GM23248 (cell line): ENCODE measurements at regions not wholly inside any gene's neighbourhood (a gene's known extent, or its start where the extent isn't known, plus 50 kb on each side); places are given as distances from the start of the nearest gene placed in this dataset.

Experiments used
- DNase-seq: peaks from one replicate; pipeline ENCODE4 v3.0.0-alpha.2; 2015
- H2AFZ ChIP-seq: fragments of 200-600 bp; sonication (generic); 2 replicates; pipeline ENCODE4 v1.6.1; 2016; ENCODE audit warnings: antibody characterized with exemption
- H3F3A ChIP-seq: fragments of 200-600 bp; sonication (generic); 2 replicates; pipeline ENCODE4 v1.6.1; 2016; ENCODE audit warnings: mild to moderate bottlenecking, antibody characterized with exemption, mixed run types; ENCODE audit not compliant: insufficient read depth
- H3K27ac ChIP-seq: fragments of 200-600 bp; sonication (generic); 2 replicates; pipeline ENCODE4 v1.5.1; 2016; ENCODE audit warnings: mild to moderate bottlenecking
- H3K27me3 ChIP-seq: fragments of 200-600 bp; sonication (generic); replicated peaks from 2 replicates; pipeline ENCODE4 v1.6.1; 2016; ENCODE audit warnings: mild to moderate bottlenecking; ENCODE audit not compliant: insufficient read depth
- H3K36me3 ChIP-seq: fragments of 200-600 bp; sonication (generic); 2 replicates; pipeline ENCODE4 v1.6.1; 2016; ENCODE audit warnings: low read depth, mild to moderate bottlenecking
- H3K4me1 ChIP-seq: fragments of 200-600 bp; sonication (generic); 2 replicates; pipeline ENCODE4 v1.6.1; 2016; ENCODE audit warnings: mild to moderate bottlenecking; ENCODE audit not compliant: insufficient read depth
- H3K4me2 ChIP-seq: fragments of 200-600 bp; sonication (generic); one replicate; pipeline ENCODE4 v1.6.1; 2016; ENCODE audit warnings: mild to moderate bottlenecking; ENCODE audit not compliant: unreplicated experiment
- H3K4me3 ChIP-seq: fragments of 200-600 bp; sonication (generic); 2 replicates; pipeline ENCODE4 v1.5.1; 2016; ENCODE audit warnings: mild to moderate bottlenecking
- H3K79me2 ChIP-seq: fragments of 200-600 bp; sonication (generic); 2 replicates; pipeline ENCODE4 v1.6.1; 2016; ENCODE audit warnings: mild to moderate bottlenecking; ENCODE audit not compliant: insufficient read depth
- H3K9ac ChIP-seq: fragments of 200-600 bp; sonication (generic); 2 replicates; pipeline ENCODE4 v1.6.1; 2016; ENCODE audit warnings: mild to moderate bottlenecking
- H3K9me2 ChIP-seq: fragments of 200-600 bp; sonication (generic); 2 replicates; pipeline ENCODE4 v1.6.1; 2016; ENCODE audit warnings: mixed run types, mild to moderate bottlenecking, moderate library complexity; ENCODE audit not compliant: insufficient read depth
- H3K9me3 ChIP-seq: fragments of 200-600 bp; sonication (generic); one replicate; pipeline ENCODE4 v1.6.1; 2017; ENCODE audit warnings: low read depth
- H4K20me1 ChIP-seq: fragments of 200-600 bp; sonication (generic); 2 replicates; pipeline ENCODE4 v1.6.0; 2016; ENCODE audit not compliant: insufficient read depth
- EZH2 ChIP-seq: fragments of 200-600 bp; sonication (generic); IDR thresholded peaks from 2 replicates; pipeline ENCODE4 v1.6.1; 2018; ENCODE audit warnings: antibody characterized with exemption, mild to moderate bottlenecking; ENCODE audit not compliant: insufficient read depth, poor library complexity, severe bottlenecking
- EZH2phosphoT487 ChIP-seq: fragments of 200-600 bp; sonication (generic); IDR thresholded peaks from 2 replicates; pipeline ENCODE4 v1.6.1; 2018; ENCODE audit warnings: antibody characterized with exemption, moderate library complexity, mild to moderate bottlenecking, low read depth; ENCODE audit not compliant: insufficient read depth
- WGBS, 2 experiments: methylation state at CpG; one replicate each; pipeline ENCODE4 v1.1.6; 2015 to 2017; ENCODE audit warnings: low lambda C conversion rate in 2 of 2, low coverage in 1 of 2; ENCODE audit errors: missing lambda C conversion rate in 2 of 2; 5-methylcytosine and 5-hydroxymethylcytosine counted together
- in situ Hi-C: fragments of 300-500 bp; cut with MboI; formaldehyde crosslinking; loops from 2 replicates; pipeline ENCODE4 v1.15.0; 2020

GRCh38 chr14:87630846-87631245 is 362.1 kb downstream of the GALC start:
- H3K27me3 ChIP-seq = no peaks in the 10 kb centered on the region
- no peak overlapping the region for H3K4me2 ChIP-seq
- WGBS, 2 experiments = 4% methylated on average over 4 of the region's 4 CpGs

DNA sequence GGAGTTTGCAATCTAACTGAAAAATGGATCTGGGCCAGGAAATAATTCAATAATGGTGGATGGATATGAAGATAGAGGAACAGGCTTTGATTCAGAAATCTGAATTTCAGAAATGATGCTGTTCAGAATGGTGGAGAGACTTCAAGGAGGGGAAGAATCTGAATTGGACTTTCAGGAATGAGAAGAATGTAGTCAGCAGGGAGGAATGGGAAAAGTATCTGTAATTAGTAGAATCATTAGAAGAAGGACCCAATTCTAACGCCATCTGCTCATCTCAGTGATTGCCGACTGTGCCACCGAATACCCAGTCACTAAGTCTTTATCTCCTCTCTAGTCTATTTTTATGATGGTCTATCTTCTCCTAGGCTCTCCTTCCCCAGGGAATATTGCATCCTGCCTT is 363.2 kb downstream of the GALC start:
- DNase-seq = peak; percentile 6
- no peaks in the 10 kb centered on the region for H3K9me2 ChIP-seq
- no peak overlapping the region for H3K9ac ChIP-seq
- TF ChIP-seq EZH2 = no peak
- no peak for TF ChIP-seq EZH2phosphoT487
- H3K4me3 ChIP-seq = no peak overlapping the region
- peaks cover 3% of the 10 kb centered on the region for H3K9me3 ChIP-seq
- H4K20me1 ChIP-seq = no peaks in the 10 kb centered on the region
- no peaks in the 10 kb centered on the region for H3K79me2 ChIP-seq
- H2AFZ ChIP-seq = no peak overlapping the region
- H3K4me1 ChIP-seq = no peaks in the 10 kb centered on the region
- no peaks in the 10 kb centered on the region for H3F3A ChIP-seq
- WGBS, 2 experiments = 66 to 75% methylated on average over 3 of the region's 3 CpGs
- no peaks in the 10 kb centered on the region for H3K36me3 ChIP-seq
- no peak overlapping the region for H3K4me2 ChIP-seq
- H3K27me3 ChIP-seq = no peaks in the 10 kb centered on the region
- in situ Hi-C loops = no loop called here
- H3K27ac ChIP-seq = no peak overlapping the region

More at GRCh38 chr14:87630846-87631245, 362.1 kb downstream of the GALC start:
- DNase-seq = no peak
- Histone ChIP-seq H3K9me3 (peaks cover 3% of the 10 kb centered on the region), H3K36me3 (no peaks in the 10 kb centered on the region), H3K9me2 (no peaks in the 10 kb centered on the region), H3K4me1 (no peaks in the 10 kb centered on the region), H3K79me2 (no peaks in the 10 kb centered on the region), H2AFZ (no peak overlapping the region), H3K4me3 (no peak overlapping the region), H3F3A (no peaks in the 10 kb centered on the region), H4K20me1 (no peaks in the 10 kb centered on the region), H3K9ac (no peak overlapping the region), H3K27ac (no peak overlapping the region)
- in situ Hi-C loops = no loop called here
- TF ChIP-seq EZH2 (no peak), EZH2phosphoT487 (no peak)

DNA sequence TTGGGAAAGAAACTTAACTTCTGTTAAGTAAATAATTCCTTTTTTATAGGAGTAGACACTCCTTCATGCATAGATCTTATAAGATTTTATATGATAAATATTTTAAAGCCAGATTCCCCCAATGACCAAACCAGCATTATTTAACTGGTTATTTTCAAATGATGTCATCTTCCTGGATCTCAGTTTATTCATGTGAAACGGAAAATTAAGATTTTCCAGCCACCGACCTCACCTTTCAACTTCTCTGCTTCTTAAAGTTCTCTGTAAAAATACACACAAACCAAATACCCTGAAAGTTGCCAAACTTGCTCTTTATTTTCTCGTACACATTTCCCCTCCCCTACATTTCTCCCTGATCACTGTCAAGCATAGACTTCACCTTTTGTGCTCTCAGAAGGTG is 364.2 kb downstream of the GALC start:
- Histone ChIP-seq H3K9ac (no peak overlapping the region), H3K79me2 (no peaks in the 10 kb centered on the region), H2AFZ (no peak overlapping the region), H3K4me2 (no peak overlapping the region), H3K9me3 (peaks cover 3% of the 10 kb centered on the region), H3K27ac (no peak overlapping the region), H3K27me3 (no peaks in the 10 kb centered on the region), H3F3A (no peaks in the 10 kb centered on the region), H3K9me2 (no peaks in the 10 kb centered on the region), H3K4me1 (no peaks in the 10 kb centered on the region), H3K4me3 (no peak overlapping the region), H4K20me1 (no peaks in the 10 kb centered on the region), H3K36me3 (no peaks in the 10 kb centered on the region)
- in situ Hi-C loops = no loop called here
- DNase-seq = no peak
- TF ChIP-seq EZH2 = no peak
- no peak for TF ChIP-seq EZH2phosphoT487
- 35 to 36% methylated on average over 3 of the region's 3 CpGs for WGBS, 2 experiments

DNA sequence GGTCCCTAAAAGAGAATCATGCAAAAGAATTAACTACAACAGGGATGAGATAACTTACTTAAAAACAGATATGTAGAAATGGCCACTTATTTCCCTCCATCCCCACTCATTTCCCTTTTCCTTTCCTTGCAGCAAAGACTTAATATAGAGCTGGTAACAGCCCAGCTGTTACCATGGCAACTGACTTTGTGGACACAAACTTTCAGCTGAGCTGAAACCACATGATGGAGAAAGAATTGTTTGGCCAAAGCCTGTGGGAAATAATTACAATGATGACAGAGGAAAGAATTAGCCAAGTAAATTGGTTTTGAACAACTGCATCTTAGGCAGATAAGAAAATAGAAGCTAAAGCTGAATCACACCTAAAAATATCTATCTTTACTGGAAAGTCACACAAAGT is 364.9 kb downstream of the GALC start:
- Histone ChIP-seq H3K4me2 (no peak overlapping the region), H3K27me3 (no peaks in the 10 kb centered on the region), H3K4me3 (no peak overlapping the region), H3K4me1 (no peaks in the 10 kb centered on the region), H3K79me2 (no peaks in the 10 kb centered on the region), H3K27ac (no peak overlapping the region), H3K9me2 (no peaks in the 10 kb centered on the region), H3K9ac (no peak overlapping the region), H4K20me1 (no peaks in the 10 kb centered on the region), H3F3A (no peaks in the 10 kb centered on the region), H3K36me3 (no peaks in the 10 kb centered on the region), H2AFZ (no peak overlapping the region), H3K9me3 (peaks cover 3% of the 10 kb centered on the region)
- in situ Hi-C loops = no loop called here
- TF ChIP-seq EZH2 (no peak), EZH2phosphoT487 (no peak)
- DNase-seq = peak; percentile 52

- peak; percentile 4 for DNase-seq
- no peak overlapping the region for H3K4me3 ChIP-seq
These were observed 366.7 kb downstream of the GALC start for GRCh38 chr14:87626266-87626665.

More at GRCh38 chr14:87626266-87626665, 366.7 kb downstream of the GALC start:
- TF ChIP-seq EZH2 (no peak), EZH2phosphoT487 (no peak)
- Histone ChIP-seq H4K20me1 (no peaks in the 10 kb centered on the region), H2AFZ (no peak overlapping the region), H3K9ac (no peak overlapping the region), H3K27me3 (no peaks in the 10 kb centered on the region), H3K79me2 (no peaks in the 10 kb centered on the region), H3K4me2 (no peak overlapping the region), H3K4me1 (no peaks in the 10 kb centered on the region), H3F3A (no peaks in the 10 kb centered on the region), H3K9me2 (no peaks in the 10 kb centered on the region), H3K36me3 (no peaks in the 10 kb centered on the region), H3K27ac (no peak overlapping the region), H3K9me3 (peaks cover 3% of the 10 kb centered on the region)
- in situ Hi-C loops = no loop called here
